ENCODE measurements at regions not wholly inside any gene's neighbourhood (a gene's known extent, or its start where the extent isn't known, plus 50 kb on each side); places are given as distances from the start of the nearest gene placed in this dataset.
"Not testable (repeated sequence)": the region's sequence is repeated elsewhere in the genome, so short reads cannot be mapped to it uniquely, and the experiment has no call there.

DNA sequence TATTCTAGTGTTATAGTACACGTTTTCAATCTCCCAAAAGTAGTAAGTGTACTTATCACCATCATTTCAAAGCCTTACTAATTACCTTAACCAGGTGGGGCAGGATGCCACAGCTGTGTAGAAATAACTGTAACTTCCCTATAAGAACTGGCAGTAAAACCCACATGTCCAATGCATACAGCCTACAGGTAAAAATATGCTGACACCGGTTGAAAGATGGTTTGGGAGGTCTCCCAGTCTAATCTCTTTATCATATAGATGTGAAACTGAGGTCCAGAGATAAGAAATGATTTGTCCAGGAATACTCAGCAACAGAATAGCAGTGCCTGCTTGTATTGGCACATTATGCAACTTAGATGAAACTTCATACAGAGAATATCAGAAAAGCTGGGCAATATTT is 322.9 kb downstream of the BCL11A start:
- no peak for DNase-seq

DNA sequence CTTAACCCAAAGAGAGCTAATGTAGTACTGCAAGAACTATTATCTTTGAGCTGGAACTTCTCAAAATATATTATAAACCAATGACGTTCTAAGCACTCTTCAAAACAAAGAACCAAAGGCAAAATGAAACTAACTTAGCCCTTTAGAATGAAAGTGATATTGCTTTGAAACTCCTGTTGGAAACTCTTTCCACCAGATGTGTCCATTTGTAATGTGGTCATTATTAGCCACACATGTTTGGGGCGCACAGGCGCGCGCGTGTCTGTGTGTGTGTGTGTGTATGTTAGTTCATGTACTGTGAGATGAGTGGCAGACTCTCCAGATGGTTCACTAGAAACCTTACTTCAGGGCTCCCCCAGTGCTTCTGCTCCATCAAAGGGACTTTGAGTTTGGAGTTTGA is 323.4 kb downstream of the BCL11A start:
- DNase-seq: no peak

DNA sequence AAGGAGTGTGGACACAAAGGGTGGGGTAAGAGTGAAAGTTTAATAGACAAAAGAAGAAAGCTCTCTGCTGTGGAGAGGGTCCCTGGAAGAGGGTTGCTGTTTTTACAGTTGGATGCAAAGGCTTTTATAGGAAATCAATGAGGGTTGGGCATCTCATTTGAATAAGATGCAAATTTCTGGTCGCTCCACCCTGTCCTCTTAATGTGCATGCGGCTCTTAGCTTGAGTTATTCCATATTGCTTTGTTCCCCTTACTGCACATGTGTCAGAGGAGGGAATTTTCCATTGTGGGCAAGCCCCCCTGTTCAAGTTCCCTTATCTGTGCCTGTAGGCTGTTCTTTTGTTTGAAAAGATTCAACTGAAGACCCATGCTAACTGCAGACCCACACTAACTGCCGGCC is 326.5 kb downstream of the BCL11A start:
- DNase-seq: no peak

DNA sequence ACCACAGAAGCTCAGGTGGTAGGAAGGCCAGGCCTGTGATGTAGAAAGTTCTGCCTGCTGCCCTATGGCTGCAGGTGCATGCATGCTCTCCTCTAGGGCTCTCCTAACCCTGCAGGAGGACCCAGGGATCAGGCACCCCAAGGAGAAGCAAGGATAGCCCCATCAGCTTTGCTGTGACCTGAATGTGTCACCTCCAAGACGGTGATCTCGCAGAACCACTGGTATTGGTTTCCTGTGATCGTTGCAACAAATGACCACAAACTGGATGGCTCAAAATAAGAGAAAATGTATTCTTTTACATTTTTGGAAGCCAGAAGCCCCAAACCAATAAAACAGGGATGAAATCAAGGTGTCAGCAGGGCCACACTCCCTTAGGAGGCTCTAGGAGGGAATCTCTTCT is 327.3 kb downstream of the BCL11A start:
- no peak for DNase-seq

DNA sequence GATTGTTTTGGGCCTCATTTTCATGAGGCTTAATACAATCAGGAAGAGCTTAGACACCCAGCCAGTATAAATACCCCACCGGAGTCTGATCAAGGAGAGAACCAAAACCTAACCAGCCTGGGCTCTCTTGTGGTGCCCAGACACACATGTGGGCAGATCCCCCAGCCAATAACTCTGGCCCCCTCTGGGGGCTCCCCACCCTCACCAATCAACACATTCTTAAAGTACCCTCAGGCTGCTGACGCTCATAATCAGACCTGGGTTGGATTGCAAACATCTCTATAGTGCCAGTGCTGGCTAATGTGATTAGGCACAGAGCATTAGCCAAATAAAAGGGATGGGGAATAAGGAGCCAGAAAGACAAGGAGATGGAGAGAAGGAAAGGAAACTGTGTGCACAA is 329.6 kb downstream of the BCL11A start:
- no peak for DNase-seq

DNA sequence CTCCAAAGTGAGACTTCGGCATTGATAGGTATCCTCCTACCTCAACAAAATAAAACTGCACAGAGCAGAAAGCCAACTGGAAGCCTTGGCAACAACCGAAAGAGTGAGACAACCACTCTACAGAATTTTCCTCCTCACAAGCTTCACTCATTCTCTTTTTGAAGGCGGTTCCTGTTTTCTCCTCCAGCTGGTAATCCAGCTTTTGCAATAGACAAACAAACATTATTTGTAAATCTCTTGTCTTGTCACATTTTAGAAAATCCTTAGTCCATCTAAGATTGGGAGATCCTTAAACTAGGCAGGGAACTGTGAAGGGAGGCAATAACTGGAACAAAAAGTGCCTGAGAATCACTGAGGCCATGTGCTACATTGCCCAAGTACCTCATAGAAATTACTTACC is 332.4 kb downstream of the BCL11A start:
- DNase-seq: no peak

DNA sequence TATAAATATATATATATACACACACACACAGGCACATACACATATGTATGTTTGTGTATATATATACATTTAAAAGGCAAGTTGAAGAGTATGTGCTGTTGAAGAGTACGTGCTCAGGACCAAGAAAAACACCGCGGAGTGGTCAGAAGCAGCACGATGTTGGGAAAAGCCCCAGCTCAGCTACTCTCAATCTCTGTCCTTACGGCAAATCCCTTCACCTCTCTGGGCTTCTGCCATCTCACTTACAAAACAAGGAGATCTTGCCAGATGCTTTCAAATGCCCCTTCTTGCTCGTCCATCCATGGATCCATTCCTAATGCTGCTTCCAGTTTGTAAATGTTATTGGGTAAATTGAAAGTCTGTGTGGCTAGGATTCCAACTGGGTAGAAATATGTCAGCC is 333.9 kb downstream of the BCL11A start:
- no peak for DNase-seq

DNA sequence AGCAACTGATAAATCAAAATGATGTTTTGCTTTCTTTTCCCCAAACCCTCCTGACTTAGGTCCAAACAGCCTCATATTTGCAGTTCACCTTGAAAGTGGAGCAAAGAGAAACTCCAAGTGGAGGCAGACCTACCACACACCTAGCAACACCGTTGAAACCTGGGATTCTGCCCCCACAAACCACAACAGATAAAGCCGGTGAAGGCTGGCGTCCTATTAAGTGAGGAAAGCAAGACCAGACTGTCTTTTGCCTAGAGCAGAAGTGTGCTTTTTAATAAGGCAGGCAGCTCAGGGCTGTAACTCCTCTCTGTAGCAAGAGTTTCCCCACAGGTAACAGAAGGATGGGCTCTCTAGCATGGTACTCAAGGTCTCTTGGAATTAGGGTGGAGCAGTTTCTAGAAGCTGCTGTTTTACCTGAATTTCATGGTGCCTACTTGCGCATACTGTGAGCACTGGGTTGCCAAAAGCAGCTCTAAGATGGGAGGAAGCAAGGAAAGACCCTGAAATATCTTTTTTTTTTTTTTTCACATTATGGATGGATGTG is 336.9 kb downstream of the BCL11A start:
- no peak for DNase-seq

DNA sequence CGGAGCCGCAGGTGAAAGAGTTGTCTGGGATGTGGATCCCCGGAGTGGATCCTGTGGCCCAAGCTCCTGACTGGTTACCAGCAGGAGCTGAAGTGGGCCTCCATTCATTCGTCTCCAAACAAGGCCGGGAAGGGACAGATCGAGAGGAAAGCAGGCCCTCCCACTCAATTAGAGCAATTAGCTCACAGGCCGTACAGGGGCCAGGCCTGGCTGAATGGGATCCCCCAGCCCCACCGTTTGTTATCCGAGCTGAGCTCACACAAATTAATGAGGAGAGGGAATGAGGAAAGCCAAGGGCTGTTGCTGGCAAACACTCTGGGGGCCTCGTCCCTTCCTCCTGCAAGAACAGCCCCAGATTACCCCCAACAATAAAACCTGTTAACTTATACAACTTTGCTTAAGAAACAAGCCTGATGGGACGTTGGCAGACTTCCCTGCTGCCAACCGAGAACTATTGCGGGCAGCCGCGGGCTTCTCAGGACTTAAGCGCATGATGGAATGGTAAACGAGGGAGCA is 338.0 kb downstream of the BCL11A start:
- DNase-seq: peak; percentile 17

DNA sequence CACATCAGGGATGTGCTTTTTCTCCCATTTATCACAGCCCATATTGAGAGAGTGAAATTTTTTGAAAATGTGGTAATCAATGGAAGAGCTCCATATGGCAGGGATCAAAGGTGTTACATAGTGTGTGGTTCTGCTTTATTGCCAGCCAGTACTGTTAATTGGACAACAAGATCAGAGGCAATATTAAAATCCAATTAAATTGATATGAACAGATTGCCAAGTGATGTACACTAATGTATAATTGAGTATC is 338.9 kb downstream of the BCL11A start:
- no peak for DNase-seq

DNA sequence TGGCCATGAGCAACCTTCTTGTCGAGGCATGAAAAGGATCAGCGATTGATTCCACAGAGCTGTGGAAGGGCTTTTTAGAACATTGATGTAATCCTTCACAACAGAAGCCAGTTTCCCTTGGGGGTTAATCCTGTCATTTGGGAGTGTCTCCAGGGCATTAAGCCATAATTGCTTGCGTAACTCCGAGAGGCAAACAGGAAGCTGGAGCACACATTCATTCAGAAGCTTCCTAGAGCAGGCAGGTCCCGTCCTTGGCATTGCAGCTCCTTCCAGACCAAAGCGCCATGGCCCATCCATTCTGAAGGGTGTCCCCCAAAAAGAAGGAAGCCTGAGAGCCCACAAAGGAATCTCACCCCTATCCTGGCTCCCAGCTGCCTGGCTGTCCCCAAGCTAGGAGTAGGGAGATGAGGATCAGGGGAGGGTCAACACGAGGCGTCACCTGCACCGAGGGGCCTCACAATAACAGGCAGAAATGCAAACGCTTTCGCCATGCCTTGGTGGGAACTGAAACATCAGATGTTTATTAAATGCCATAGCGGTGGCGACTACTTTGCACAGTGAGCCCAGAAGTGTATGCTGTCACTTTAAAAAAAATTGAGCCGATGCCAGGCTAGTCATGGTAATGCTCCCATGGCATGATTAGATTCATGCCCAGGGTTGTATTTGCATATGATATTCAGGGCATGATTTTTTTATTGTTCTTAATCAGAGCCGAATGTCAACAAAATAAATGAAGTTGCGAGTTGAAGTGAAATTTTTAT is 339.4 kb downstream of the BCL11A start:
- peak; percentile 59 for DNase-seq

DNA sequence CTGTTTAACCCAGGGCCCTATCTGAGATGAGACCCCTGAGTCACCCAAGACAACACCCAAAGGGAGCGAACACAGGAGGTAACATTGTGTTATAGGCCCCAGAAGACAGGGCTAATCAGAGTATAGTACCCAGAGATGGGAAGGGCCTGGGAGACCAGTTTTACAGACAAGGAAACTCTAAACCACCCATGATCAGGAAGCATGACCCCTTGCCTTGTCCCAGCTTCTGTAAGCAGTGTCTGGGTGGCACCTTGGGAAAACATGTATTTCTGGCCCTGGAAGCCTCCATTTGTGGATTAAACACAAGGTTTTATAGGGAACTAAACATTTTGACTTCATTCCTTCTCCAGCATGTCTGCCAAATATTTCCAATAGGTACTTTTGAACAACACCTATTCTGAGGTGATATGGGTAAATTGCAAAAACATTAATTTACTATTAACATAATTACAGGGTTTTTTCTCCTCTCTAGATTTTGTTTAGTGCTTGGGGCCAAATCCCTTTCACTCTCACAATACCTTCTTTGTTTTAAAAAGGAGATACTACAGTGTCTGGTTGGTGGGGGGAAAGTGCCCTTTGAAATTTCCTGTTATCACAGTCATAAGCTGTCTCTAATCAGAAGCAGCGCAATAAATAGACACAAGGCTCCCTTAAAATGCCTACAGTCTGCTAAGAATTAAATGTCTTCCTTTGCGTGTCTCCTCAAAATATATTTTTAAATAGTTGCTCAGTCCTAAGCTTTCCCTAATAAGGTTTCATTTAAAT is 341.1 kb downstream of the BCL11A start:
- no peak for DNase-seq

DNA sequence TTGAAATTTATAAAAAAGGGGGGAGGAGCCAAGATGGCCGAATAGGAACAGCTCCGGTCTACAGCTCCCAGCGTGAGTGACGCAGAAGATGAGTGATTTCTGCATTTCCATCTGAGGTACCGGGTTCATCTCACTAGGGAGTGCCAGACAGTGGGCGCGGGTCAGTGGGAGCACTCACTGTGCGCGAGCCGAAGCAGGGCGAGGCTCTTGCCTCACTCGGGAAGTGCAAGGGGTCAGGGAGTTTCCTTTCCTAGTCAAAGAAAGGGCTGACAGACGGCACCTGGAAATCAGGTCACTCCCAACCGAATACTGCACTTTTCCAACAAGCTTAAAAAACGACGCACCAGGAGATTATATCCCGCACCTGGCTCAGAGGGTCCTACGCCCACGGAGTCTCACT is 364.4 kb downstream of the BCL11A start:
- not testable (repeated sequence) for DNase-seq

DNA sequence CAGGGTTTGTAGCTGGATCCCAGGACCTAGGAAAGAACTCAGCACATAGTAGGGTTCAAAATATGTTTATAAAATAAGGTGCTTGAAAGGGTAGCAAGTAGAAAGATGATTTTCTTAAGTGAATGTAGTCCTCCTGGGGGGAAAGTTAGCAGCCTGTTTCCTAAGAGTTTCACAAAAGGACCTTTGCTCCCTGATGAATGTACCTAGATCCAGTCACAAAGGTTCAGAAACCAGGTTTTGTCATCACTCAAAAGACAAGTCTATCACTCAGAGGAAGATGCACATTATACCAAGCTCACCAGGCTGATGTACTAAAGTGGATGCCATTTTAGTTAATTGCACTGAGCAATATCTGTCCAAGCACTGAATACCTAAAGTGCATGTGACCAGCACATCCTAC is 378.2 kb downstream of the BCL11A start:
- DNase-seq: no peak

DNA sequence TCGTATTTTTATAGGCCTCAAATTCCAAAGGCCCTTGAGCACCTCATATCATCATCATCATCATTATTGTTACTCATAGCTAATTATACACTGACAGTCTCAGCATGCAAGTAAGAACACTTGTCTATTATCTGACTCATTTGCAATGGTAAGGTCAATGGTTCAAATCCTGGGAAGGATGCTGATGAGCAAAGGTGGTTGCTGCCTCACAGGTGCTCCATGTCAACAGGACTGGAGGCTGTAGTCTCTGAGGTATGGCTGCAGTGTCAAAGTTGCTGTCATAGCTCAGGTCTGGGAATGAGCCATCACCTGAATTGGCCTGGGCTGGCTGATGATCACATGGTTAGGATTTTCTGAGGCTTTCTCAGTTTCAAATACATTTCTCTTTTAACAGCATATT is 379.3 kb downstream of the BCL11A start:
- no peak for DNase-seq

DNA sequence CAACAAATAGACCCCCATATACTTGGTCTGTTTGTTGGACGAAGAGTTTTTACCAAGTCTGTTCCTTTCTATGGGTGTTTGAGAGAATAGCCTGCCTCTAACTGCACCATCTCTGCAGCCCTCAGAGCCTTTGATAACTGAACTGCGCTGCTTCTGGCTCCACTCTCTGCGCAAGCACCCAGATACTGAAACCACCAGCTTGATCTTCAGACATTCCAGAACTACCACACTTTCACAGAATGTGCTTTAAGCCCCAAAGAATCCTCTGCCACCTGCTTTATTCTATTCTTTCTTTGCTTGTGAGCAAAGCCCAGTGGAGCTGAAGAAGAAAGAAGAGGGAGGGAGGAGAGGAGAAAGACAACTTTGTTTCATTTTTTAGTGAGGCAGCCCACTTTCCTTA is 380.7 kb downstream of the BCL11A start:
- DNase-seq: no peak

DNA sequence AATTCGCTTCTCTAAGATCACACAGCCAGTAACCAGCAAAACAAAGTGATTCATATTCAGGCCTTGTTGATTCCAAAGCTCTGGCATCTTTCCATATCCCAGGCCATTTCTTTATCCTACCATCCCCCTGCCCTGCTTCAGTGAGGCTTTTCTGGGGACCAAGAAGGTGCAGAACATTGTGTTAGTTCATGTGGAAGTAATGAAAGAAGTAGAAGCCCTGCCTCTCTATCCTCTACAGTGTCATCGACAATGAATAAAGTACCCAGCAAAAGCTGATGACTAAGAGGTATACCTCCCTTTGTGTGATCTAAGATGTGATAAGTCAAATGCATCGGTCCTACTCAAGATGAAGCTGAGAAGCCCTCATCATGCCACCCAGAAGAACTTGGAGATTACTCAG is 383.2 kb downstream of the BCL11A start:
- no peak for DNase-seq

DNA sequence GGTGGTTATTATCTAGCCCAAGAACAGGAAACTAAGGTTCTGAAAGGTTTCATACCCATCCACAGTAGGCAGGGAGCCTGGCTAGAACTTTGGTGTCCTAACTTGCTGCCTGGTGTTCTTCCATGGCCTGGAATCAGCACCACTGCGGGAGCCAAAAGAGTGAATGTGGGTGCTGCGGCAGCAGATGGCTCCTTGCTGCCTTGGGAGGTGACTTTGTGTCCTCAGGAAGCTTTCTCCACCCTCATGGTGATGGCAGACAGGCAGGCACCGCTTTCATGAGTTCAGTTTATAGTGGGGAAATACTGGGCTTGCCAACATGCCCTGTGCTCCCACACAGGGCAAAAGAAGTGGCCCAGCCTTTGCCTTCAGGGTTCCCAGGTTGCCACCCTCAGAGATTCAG is 385.2 kb downstream of the BCL11A start:
- no peak for DNase-seq

DNA sequence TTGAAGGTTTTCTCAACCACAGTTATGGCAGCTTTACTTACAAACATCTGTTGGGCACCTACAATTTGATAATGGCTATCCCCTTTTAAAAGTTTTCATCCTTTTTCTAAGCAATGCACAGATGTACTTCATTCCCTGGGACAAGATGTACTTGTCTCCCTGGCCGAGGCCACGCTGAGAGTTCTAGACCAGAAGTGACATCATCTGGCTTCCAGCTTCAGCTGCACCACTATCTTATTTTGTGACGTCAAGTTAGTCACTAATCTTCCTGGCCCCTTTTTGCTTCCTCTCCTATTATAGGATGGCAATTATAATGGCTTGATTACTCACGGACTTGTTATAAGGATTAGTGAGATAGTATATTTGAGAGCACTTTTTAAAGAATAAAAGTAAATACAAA is 386.4 kb downstream of the BCL11A start:
- DNase-seq: no peak

DNA sequence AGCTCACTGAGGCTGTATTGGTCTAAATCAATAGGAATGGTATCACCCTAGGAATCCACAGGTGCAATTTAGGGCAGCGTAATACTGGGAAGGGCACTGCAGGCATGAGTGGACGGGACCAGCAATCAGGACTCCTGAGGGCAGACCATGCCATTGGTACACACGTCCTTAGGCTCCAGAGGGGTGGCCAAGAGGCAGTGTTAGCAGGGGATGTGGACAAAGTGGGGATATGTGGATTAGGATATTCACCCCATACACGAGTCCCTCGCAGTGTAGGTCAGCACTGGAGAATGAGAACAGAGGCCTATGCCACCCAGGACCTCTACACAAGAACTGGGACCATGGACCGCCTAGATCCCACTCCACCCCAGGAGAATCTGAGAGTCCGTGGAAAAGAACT is 389.8 kb downstream of the BCL11A start:
- DNase-seq: no peak

DNA sequence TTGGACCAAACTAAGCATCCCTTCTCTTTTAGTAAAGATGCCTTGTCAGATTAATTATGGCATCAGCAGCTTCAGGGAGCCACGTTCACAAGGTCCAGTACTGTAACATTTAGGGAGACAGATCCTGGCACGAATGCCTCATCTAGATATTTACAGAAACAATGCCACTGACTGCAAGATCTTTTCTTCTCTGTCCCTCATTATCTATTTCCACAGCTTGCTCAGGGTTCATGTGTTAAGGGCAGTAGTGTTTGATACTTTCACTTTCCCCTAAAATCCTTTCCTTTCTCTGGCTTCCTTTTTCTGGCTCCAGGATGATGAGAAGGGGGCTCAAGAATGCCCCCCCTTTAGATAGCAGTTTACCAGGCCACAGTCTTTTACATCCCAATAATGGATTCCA is 393.9 kb downstream of the BCL11A start:
- no peak for DNase-seq

DNA sequence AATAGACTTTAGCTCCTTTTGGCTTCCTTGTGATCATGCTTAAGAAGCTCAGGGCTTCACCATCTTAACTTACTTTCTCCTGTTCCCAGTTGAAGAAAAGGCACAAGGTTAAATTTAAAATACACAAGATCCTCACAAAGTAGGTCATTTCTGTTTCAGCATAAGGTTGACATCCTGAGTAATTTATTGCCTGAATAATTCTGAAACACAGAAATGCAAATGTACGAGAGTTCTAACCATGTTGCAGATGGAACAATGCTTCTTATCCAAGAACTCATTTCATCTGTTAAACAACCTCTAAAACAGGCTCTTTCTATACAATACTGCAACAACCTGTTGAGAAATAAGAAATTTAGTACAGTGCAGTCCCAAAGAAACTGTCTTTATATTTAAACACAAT is 395.2 kb downstream of the BCL11A start:
- DNase-seq: no peak

DNA sequence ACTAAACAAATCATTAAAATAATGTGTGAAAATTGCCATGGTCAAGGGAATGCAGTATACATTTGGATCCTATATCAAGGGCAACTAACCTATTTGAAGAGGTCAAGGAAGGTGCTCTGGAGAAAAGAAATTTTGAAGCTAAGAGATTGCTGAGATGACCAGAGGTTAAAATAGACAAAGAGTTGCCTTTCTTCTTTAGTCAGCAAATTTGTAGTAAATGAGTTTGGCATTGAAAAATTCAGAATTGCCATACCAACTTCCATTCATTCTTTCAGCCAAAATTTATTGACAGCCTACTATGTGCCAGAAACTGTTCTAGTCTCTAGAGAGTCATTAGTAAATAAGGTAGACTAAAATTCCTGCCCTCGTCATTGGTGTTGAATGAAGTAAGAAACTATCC is 396.2 kb downstream of the BCL11A start:
- no peak for DNase-seq

DNA sequence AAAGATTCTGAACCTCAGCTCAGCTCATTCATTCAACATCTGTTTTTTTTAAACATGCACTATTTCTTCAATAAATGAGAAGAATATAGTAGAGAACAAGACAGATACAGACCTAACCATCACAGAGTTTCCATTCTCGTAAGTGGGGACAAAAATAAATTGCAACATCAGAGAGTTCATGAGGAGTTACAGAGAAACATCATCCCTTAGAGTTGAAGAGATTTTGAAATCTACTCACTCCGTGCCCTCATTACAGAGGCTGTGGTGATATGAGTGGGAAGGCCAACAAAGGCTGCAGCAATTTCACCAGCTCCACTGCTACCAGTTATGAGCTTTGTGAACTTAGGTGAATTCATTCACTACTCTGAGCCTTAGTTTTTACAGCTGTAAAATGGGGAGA is 399.3 kb downstream of the BCL11A start:
- DNase-seq: no peak
